ENCODE measurements at regions not wholly inside any gene's neighbourhood (a gene's known extent, or its start where the extent isn't known, plus 50 kb on each side); places are given as distances from the start of the nearest gene placed in this dataset.

- no peak for TF ChIP-seq FOXA1 (IDR thresholded peaks at IDR 0.05)
- TF ChIP-seq ZNF384 (IDR thresholded peaks at IDR 0.05) = no peak
- no peak for TF ChIP-seq FOXK2 (IDR thresholded peaks at IDR 0.05)
- no peak for TF ChIP-seq SUZ12 (IDR thresholded peaks at IDR 0.05)
Measured at GRCh38 chr11:70820311-70820710, 422.0 kb downstream of the CTTN start.

Measured in HEK293T (cell line).